ENCODE measurements at regions not wholly inside any gene's neighbourhood (a gene's known extent, or its start where the extent isn't known, plus 50 kb on each side); places are given as distances from the start of the nearest gene placed in this dataset.
A peak's percentile ranks its signal among the peaks of the same experiment; 100 is the strongest.

GRCh38 chr6:80460257-80460865 is 353.9 kb downstream of the BCKDHB start:
- Histone ChIP-seq H3K27me3 (no peaks in the 10 kb centered on the region), H3K27ac (no peak overlapping the region), H3K9me3 (no peaks in the 10 kb centered on the region), H3K4me3 (no peak overlapping the region), H3K4me1 (peaks cover 21% of the 10 kb centered on the region), H3K36me3 (no peaks in the 10 kb centered on the region)
- TF ChIP-seq, protein P1, sequence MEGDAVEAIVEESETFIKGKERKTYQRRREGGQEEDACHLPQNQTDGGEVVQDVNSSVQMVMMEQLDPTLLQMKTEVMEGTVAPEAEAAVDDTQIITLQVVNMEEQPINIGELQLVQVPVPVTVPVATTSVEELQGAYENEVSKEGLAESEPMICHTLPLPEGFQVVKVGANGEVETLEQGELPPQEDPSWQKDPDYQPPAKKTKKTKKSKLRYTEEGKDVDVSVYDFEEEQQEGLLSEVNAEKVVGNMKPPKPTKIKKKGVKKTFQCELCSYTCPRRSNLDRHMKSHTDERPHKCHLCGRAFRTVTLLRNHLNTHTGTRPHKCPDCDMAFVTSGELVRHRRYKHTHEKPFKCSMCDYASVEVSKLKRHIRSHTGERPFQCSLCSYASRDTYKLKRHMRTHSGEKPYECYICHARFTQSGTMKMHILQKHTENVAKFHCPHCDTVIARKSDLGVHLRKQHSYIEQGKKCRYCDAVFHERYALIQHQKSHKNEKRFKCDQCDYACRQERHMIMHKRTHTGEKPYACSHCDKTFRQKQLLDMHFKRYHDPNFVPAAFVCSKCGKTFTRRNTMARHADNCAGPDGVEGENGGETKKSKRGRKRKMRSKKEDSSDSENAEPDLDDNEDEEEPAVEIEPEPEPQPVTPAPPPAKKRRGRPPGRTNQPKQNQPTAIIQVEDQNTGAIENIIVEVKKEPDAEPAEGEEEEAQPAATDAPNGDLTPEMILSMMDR (IDR thresholded peaks at IDR 0.05) = no peak
- TF ChIP-seq POLR2AphosphoS5 (IDR thresholded peaks at IDR 0.05; ENCODE audit: insufficient read depth in 1 of 2, low read depth in 1 of 2) (no peak), POLR2A (IDR thresholded peaks at IDR 0.05) (no peak)
- intact Hi-C loops (cut with DNase I) = no loop called here
- no peak for DNase-seq (ENCODE audit: extremely low spot score in 2 of 2)

DNA sequence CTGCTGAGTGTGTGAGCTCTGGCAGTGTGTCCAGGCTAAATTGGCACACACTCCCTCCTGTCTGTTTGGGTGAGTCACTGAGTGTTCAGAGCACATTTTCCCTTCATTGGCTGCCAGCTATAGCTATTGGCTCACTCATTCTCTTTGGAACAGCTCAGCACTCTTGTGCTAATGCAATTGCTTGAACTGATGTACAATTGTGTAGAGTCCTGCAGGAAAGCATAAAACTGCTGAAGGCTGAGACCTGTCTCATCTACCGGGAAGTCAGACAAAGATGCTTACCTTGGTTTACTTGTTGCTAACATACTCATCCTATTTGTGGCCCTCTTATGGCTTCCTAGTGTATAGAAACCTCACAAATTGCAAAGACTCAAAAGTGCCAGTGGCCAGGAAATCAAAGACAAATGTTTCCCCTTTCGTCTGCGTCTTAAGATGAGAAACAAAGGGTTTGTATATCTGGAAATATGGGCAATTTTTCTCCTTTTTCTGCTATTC is 351.0 kb downstream of the BCKDHB start:
- no peak overlapping the region for H3K4me3 ChIP-seq
- H3K27ac ChIP-seq = no peak overlapping the region
- intact Hi-C loops (cut with DNase I) = no loop called here
- no peaks in the 10 kb centered on the region for H3K9me3 ChIP-seq
- TF ChIP-seq POLR2A (IDR thresholded peaks at IDR 0.05) (no peak), POLR2AphosphoS5 (IDR thresholded peaks at IDR 0.05; ENCODE audit: insufficient read depth in 1 of 2, low read depth in 1 of 2) (peak in 1 of 2 donors; percentile 78)
- TF ChIP-seq, protein P1 (IDR thresholded peaks at IDR 0.05) = no peak
- H3K27me3 ChIP-seq = no peaks in the 10 kb centered on the region
- H3K4me1 ChIP-seq = peaks cover 21% of the 10 kb centered on the region
- no peak for DNase-seq (ENCODE audit: extremely low spot score in 2 of 2)
- H3K36me3 ChIP-seq = no peaks in the 10 kb centered on the region

DNA sequence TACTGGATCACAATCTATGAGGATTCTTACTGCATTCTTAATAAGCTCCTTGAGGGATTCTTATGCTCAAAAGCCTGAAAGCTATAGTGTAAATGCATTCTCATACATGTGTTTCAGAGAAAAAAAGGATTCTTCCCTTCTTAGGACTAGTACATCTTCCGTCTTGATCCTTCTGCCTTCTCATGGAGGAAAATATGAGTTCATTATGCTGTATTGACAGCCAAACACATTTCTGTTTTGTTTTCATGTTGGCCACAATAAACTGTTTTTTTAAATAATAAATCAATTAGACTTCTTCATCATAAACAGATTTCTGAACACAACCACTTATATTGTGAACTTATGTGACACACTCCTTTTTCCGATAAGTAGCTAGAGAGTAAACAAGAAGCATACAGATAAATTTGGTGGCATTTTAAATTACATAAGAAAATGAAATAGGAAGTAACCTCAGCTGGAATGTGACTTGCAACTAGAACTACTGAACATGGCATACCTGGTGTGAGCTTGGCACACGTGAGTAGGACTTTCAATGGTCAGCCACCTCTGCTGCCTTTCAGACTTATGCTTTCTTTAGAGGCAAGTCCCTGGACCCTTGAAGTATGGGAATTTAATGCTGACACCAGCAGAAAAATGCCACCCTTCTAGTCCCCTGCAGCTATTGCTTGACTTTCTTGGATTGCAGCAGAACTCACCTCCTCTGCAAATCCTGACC is 350.4 kb downstream of the BCKDHB start:
- intact Hi-C loops (cut with DNase I) = no loop called here
- Histone ChIP-seq H3K27ac (no peak overlapping the region), H3K36me3 (no peaks in the 10 kb centered on the region), H3K27me3 (no peaks in the 10 kb centered on the region), H3K4me3 (no peak overlapping the region), H3K4me1 (peaks cover 21% of the 10 kb centered on the region), H3K9me3 (no peaks in the 10 kb centered on the region)
- TF ChIP-seq POLR2A (IDR thresholded peaks at IDR 0.05) (no peak), POLR2AphosphoS5 (IDR thresholded peaks at IDR 0.05; ENCODE audit: insufficient read depth in 1 of 2, low read depth in 1 of 2) (no peak)
- TF ChIP-seq, protein P1 (IDR thresholded peaks at IDR 0.05) = no peak
- no peak for DNase-seq (ENCODE audit: extremely low spot score in 2 of 2)

- intact Hi-C loops (cut with DNase I) = no loop called here
- no peak for DNase-seq (ENCODE audit: extremely low spot score in 2 of 2)
- no peak for TF ChIP-seq POLR2A (IDR thresholded peaks at IDR 0.05)
- TF ChIP-seq POLR2AphosphoS5 (IDR thresholded peaks at IDR 0.05; ENCODE audit: insufficient read depth in 1 of 2, low read depth in 1 of 2) = no peak
- TF ChIP-seq, protein P1 (IDR thresholded peaks at IDR 0.05) = no peak
- no peak overlapping the region for H3K4me3 ChIP-seq
- H3K27ac ChIP-seq = no peak overlapping the region
- H3K36me3 ChIP-seq = no peaks in the 10 kb centered on the region
- H3K27me3 ChIP-seq = no peaks in the 10 kb centered on the region
- peaks cover 16% of the 10 kb centered on the region for H3K4me1 ChIP-seq
- H3K9me3 ChIP-seq = no peaks in the 10 kb centered on the region
Observed at GRCh38 chr6:80454661-80455365, 348.3 kb downstream of the BCKDHB start.
